ENCODE measurements at regions not wholly inside any gene's neighbourhood (a gene's known extent, or its start where the extent isn't known, plus 50 kb on each side); places are given as distances from the start of the nearest gene placed in this dataset.

DNA sequence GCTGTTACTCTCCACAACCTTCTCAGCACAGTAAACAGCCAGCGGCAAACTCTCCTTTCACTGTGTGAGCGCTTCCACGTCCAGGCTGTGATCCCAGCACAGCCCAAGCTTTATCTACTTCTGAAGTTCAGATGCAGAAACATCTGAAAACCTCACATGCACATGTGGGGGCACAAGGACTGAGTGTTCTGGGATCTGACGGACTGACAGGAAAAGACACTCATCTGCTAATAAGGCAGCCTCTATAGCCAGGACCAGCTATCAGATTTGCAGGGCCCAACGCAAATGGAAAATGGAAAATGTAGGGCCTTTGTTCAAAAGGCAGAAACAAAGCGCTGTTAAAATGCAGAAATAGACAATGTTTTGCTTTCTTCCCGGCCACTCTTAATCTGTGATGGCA, 133.8 kb upstream of the ARHGAP28 start:
- TF ChIP-seq, protein P1, sequence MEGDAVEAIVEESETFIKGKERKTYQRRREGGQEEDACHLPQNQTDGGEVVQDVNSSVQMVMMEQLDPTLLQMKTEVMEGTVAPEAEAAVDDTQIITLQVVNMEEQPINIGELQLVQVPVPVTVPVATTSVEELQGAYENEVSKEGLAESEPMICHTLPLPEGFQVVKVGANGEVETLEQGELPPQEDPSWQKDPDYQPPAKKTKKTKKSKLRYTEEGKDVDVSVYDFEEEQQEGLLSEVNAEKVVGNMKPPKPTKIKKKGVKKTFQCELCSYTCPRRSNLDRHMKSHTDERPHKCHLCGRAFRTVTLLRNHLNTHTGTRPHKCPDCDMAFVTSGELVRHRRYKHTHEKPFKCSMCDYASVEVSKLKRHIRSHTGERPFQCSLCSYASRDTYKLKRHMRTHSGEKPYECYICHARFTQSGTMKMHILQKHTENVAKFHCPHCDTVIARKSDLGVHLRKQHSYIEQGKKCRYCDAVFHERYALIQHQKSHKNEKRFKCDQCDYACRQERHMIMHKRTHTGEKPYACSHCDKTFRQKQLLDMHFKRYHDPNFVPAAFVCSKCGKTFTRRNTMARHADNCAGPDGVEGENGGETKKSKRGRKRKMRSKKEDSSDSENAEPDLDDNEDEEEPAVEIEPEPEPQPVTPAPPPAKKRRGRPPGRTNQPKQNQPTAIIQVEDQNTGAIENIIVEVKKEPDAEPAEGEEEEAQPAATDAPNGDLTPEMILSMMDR (IDR thresholded peaks at IDR 0.05; ENCODE audit: poor library complexity), result no peak
- TF ChIP-seq EZH2 (IDR thresholded peaks at IDR 0.05; ENCODE audit: borderline replicate concordance), result no peak
